Activated CD8-positive, alpha-beta T cell treated with anti-CD3 and anti-CD28 coated beads, Interleukin-2, amount 10 ng/mL, durations not matched to agents 7 days and 5 days (primary cell): ENCODE measurements at regions not wholly inside any gene's neighbourhood (a gene's known extent, or its start where the extent isn't known, plus 50 kb on each side); places are given as distances from the start of the nearest gene placed in this dataset. TPM values are rescaled to one million over a fixed set of nuclear protein-coding genes. Genes with fewer than 3 reads are reported as not detected.
"Not testable (repeated sequence)": the region's sequence is repeated elsewhere in the genome, so short reads cannot be mapped to it uniquely, and the experiment has no call there.

ENCODE experiments used
- ATAC-seq: fragments of 150-1000 bp; cut with Tn5 transposase; one replicate; pipeline ENCODE4 v1.10.0; 2021; ENCODE audit warnings: moderate library complexity
- CTCF ChIA-PET: fragments of 350-600 bp; sonication (Branson Sonifier 250); formaldehyde crosslinking; loops from one replicate; lab custom pipeline; 2021; ENCODE audit warnings: antibody characterized with exemption; lab: Charles Lee
- POLR2A ChIA-PET: fragments of 350-600 bp; sonication (Branson Sonifier 250); formaldehyde crosslinking; loops from one replicate; lab custom pipeline; 2021; ENCODE audit warnings: antibody characterized with exemption; lab: Charles Lee
- DNase-seq: peaks from one replicate; pipeline ENCODE4 v3.0.0-alpha.2; 2020
- H3K27ac Mint-ChIP-seq: one replicate; pipeline ENCODE4 v1.8.0; 2021; ENCODE audit warnings: mild to moderate bottlenecking, mixed read lengths
- H3K27me3 Mint-ChIP-seq: one replicate; pipeline ENCODE4 v1.8.0; 2021; ENCODE audit warnings: low read depth, mixed read lengths
- H3K36me3 Mint-ChIP-seq: one replicate; pipeline ENCODE4 v1.8.0; 2021; ENCODE audit warnings: low read depth, mixed read lengths
- H3K4me1 Mint-ChIP-seq: one replicate; pipeline ENCODE4 v1.8.0; 2021; ENCODE audit warnings: low read depth, mixed read lengths
- H3K4me3 Mint-ChIP-seq: one replicate; pipeline ENCODE4 v1.8.0; 2021; ENCODE audit warnings: mild to moderate bottlenecking, mixed read lengths
- H3K9me3 Mint-ChIP-seq: one replicate; pipeline ENCODE4 v1.8.0; 2022; ENCODE audit warnings: mixed read lengths; ENCODE audit not compliant: insufficient read depth
- microRNA-seq: library from miRNA; unstranded; fragments of <30 nt; microRNA quantifications from one replicate; pipeline ENCODE4 v1.2.0, GENCODE V29; 2022

DNA sequence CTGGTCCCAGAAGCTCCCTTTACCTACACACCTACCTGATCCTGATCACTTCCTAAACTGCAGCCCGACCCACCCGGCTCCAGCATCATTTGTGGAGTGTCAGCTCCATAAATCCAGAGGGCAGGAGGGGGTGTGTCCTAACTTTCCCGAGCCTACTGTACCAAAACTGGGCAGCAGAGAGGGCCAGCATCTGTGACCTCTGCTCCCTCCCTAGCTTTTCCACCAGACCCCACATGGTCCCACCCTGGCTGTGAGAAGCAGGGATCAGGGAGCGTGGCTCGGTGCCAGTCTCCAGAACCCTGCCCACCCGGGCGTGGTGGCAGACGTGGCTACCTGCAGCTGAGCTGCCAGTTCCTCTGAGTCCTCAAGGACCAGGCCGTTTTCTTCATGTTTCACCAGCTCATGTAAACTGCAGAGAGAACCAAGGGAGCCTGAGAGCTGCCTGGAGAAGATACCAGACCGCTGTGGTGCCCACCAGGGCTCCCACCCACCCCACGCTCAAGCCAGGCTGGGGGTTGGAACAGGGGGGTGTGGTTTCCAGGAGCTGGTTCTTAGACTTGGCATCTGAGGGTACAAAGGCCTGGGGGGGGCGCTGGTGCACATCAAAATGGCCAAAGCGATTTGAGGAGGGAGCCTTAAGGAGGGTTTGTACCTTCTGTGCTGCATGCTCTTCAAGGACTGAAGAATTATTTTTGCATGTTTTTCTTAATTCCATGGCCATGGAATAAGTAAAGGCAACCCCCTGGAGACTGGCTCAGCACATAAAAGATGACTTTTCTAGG is 76.7 kb upstream of the DRD5 start:
- Mint-ChIP-seq H3K27me3 (no peaks in the 10 kb centered on the region), H3K4me1 (peaks cover 28% of the 10 kb centered on the region), H3K36me3 (no peaks in the 10 kb centered on the region), H3K9me3 (no peaks in the 10 kb centered on the region), H3K4me3 (no peak overlapping the region), H3K27ac (no peak overlapping the region)
- CTCF ChIA-PET = interaction anchor here (1.4 to 4.0 kb wide), 3 partner anchors 194 to 310 kb away, joined by 3 to 57 read pairs (median 4); no protein-coding TSS in a partner anchor
- DNase-seq (no peak), ATAC-seq (no peak)
- POLR2A ChIA-PET = no interaction called here

DNA sequence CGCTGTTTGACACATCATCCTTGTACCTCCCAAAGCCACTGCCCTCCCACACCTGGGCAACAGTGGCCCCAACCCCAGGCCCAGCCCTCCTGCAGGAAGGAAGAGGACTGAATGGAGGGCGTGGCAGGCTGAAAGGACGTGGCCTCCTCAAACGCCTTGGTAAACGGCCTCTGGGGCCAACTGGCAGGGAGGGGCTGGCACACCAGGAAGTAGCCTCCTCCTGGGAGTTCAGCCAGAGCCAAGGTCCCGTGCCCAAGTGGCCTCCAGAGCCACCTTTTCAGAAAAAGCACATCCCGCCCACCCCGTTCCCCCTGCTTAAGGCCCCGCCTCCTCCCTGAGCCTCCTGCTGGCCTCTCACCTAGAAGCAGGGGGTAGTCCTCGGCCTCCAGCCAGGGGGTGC is 74.2 kb upstream of the DRD5 start:
- H3K27ac Mint-ChIP-seq, H3K9me3 Mint-ChIP-seq, H3K4me3 Mint-ChIP-seq, H3K27me3 Mint-ChIP-seq, POLR2A ChIA-PET, H3K36me3 Mint-ChIP-seq, CTCF ChIA-PET, ATAC-seq, DNase-seq: not testable (repeated sequence)
- H3K4me1 Mint-ChIP-seq = peaks cover 23% of the 10 kb centered on the region

DNA sequence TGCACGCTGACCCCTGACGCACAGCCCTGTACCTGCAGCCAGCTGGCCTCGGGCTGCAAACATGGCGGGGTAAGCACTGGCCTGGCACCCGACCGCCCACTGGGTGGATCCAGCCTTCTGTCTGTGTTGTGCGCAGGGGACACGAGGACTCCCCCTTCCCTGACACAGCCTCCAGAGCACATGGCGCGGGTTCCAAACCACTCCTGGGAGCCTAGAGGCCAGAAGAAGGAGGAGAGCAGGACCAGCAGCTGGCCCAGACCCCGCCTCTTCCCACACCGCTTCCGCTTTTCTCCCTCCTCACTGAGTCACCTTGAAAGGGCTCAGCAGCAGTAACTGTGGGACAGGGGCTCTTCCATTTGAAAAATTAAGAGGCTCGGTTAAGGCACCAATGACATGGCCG is 73.5 kb upstream of the DRD5 start:
- H3K4me1 Mint-ChIP-seq = peaks cover 19% of the 10 kb centered on the region
- H3K4me3 Mint-ChIP-seq, ATAC-seq, H3K36me3 Mint-ChIP-seq, CTCF ChIA-PET, H3K9me3 Mint-ChIP-seq, H3K27ac Mint-ChIP-seq, POLR2A ChIA-PET, DNase-seq, H3K27me3 Mint-ChIP-seq: not testable (repeated sequence)

DNA sequence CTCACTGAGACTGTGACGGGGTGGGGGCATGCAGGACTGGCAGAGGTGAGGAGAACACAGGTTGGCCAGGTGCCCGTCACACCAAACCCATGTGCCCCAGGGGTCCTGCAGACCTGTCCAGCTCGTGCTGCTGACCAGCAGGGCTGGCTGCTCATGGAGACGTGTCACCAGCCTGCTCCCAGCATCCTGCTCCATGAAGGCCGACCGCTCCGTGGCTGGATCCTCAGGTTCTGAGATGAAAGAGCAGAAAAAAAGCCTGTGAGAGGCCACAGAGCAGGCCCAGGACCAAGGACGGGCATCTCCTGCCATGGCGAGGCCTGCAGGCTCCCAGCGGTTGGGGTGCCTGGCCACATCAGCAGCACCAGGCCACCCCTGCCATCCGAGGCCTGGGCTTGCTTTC is 71.7 kb upstream of the DRD5 start:
- no peak for DNase-seq
- H3K27me3 Mint-ChIP-seq = no peaks in the 10 kb centered on the region
- no peaks in the 10 kb centered on the region for H3K9me3 Mint-ChIP-seq
- POLR2A ChIA-PET = no interaction called here
- no peak overlapping the region for H3K27ac Mint-ChIP-seq
- H3K36me3 Mint-ChIP-seq = no peaks in the 10 kb centered on the region
- no peak overlapping the region for H3K4me3 Mint-ChIP-seq
- no peak for ATAC-seq
- peaks cover 1% of the 10 kb centered on the region for H3K4me1 Mint-ChIP-seq
- CTCF ChIA-PET = no interaction called here

DNA sequence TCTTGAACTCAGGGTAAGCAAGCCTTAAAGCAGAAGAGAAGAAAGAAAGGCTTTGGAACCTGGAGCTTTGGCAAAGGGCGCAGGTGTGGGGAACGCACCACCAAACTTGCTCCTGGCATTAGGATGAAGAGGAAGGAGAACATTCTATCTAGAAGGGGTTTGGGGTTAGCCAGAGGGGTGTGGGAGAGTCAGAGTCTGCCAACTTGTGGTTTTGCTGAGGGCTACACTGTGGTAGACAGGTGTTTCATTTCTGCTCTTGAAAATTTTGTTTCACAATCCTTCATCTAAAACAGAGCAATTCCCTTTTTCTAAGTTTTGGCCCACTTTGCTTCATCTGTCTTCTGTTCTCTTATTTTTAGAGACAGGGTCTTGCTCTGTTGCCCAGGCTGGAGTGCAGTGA is 66.2 kb upstream of the DRD5 start:
- H3K9me3 Mint-ChIP-seq, CTCF ChIA-PET, H3K4me3 Mint-ChIP-seq, H3K36me3 Mint-ChIP-seq, H3K27ac Mint-ChIP-seq, POLR2A ChIA-PET, H3K4me1 Mint-ChIP-seq, ATAC-seq, H3K27me3 Mint-ChIP-seq, DNase-seq: not testable (repeated sequence)

DNA sequence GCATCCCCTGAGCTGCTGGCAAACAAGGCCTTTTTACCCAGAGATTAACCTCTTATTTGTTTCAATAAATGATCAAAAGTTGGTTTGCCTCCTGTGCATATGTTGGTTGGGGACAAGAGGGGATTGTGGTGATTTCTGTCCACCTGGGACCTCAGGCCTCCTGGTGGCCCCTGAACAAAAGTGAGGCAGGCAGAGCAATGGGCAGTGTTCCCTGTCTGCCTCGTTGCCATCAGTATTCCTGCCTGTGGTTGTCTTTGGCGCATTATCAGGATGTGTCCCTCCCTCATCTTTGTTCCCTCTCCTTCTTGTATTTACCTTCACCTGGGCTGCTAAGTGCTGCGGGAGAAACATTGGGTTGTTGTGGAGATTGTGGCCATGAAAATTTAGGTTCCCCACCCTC is 65.3 kb upstream of the DRD5 start:
- DNase-seq = no peak
- Mint-ChIP-seq H3K4me3 (no peak overlapping the region), H3K4me1 (peaks cover 6% of the 10 kb centered on the region), H3K27ac (no peak overlapping the region), H3K27me3 (peaks cover 7% of the 10 kb centered on the region), H3K36me3 (no peaks in the 10 kb centered on the region), H3K9me3 (no peaks in the 10 kb centered on the region)
- CTCF ChIA-PET = no interaction called here
- POLR2A ChIA-PET = no interaction called here
- no peak for ATAC-seq

DNA sequence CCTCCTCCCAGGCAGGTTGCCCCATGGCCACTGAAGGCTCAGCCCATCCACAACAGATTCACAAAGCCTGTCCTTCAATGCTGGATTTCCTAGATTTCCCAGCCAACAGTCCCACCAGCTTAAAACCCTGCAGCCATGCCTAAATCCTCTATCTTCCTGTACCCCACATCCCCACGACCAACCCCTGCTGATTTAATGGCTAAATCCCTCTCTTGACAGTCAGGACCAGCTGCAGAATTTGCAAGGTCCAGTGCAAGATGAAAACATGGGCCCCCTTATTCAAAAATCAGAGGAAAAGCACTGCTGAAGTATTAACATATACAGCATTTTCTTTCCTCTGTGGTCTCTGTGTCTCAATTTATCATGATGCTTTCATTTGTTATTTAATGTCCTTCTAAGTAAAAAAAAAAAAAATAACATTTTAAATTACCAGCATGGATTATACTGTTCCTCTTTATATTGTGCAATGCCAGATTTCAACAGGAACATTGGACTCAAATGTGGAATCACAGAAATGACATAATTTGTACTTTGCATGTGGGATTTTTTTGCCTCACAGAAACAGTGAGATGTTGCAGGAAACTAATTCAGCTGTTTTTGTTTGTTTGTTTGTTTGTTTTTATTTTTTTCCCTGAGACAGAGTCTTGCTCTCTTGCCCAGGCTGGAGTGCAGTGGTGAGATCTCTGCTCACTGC is 63.0 kb upstream of the DRD5 start:
- ATAC-seq, H3K27me3 Mint-ChIP-seq, H3K4me3 Mint-ChIP-seq, H3K27ac Mint-ChIP-seq, DNase-seq, H3K36me3 Mint-ChIP-seq, H3K9me3 Mint-ChIP-seq, H3K4me1 Mint-ChIP-seq, CTCF ChIA-PET, POLR2A ChIA-PET: not testable (repeated sequence)

DNA sequence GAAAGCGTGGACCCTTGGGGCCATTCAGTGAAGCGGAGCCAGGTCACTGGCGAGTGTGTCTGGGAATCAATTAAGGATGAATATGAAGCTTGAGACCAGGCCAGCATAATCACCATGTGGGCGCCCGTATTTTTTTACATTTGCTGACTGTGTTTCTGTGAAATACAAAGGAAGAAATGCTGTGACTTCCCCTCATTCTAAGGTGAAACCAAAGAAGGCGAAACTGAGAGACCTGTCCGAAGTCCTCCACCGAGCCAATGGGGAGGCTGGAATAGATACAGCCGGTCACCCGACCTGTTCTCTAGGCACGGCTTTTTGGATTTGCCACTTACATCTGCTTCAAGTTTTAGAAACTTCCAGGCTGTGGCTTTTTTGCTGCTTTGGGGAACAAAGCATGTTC is 59.3 kb upstream of the DRD5 start:
- DNase-seq, H3K4me3 Mint-ChIP-seq, H3K27me3 Mint-ChIP-seq, POLR2A ChIA-PET, H3K27ac Mint-ChIP-seq, ATAC-seq, H3K36me3 Mint-ChIP-seq, H3K9me3 Mint-ChIP-seq, CTCF ChIA-PET, H3K4me1 Mint-ChIP-seq: not testable (repeated sequence)

Small RNAs in the stretch of these regions (microRNA-seq; reads per million reads assigned to microRNA genes)
- not detected for gene MIR548I2
